ENCODE measurements at regions not wholly inside any gene's neighbourhood (a gene's known extent, or its start where the extent isn't known, plus 50 kb on each side); places are given as distances from the start of the nearest gene placed in this dataset.

DNA sequence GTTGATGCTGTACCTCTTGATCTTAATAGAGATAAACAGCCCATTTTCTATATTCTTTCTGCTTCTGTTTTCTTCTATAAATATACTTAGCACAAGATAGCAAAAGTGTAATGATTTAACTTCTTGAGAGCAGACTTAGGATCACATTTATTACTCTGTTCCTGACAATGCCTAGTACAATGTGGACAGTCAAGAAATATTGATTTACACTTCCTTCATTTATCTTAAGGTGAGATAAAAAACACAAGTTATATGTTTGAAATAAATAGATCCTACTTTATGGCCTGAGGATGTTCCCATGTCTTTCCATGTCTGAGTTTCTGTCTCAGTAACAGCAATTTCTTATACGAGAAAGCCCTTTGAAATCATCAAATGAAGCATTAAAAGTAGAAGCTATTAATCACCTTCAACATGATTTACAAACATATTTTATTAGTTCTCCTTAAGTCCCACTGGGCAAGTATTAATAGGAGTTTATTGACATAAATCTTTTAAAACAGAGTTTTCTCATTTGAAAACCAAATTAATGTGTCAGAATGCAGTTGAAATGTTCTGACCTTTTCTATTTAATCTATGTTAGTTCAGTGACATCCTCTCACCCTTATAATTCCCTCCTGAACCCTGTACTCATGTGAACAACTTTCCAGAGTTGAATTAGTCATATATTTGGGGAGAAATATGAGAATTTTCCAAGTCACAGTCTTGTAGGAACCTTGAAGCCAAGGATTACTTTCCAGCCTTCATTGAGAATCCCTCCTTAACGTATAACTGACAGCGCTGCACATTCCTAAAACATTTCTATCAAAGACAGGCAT is 1611.7 kb upstream of the TENM4 start:
- no peak for DNase-seq
- TF ChIP-seq POLR2A (IDR thresholded peaks at IDR 0.05; ENCODE audit: low read length) (no peak), GATA1 (IDR thresholded peaks at IDR 0.05; ENCODE audit: low read depth, low read length) (no peak)

GRCh38 chr11:81039916-81040524 is 1599.2 kb upstream of the TENM4 start:
- TF ChIP-seq POLR2A (IDR thresholded peaks at IDR 0.05; ENCODE audit: low read length) = no peak
- TF ChIP-seq GATA1 (IDR thresholded peaks at IDR 0.05; ENCODE audit: low read depth, low read length) = no peak
- no peak for DNase-seq

DNA sequence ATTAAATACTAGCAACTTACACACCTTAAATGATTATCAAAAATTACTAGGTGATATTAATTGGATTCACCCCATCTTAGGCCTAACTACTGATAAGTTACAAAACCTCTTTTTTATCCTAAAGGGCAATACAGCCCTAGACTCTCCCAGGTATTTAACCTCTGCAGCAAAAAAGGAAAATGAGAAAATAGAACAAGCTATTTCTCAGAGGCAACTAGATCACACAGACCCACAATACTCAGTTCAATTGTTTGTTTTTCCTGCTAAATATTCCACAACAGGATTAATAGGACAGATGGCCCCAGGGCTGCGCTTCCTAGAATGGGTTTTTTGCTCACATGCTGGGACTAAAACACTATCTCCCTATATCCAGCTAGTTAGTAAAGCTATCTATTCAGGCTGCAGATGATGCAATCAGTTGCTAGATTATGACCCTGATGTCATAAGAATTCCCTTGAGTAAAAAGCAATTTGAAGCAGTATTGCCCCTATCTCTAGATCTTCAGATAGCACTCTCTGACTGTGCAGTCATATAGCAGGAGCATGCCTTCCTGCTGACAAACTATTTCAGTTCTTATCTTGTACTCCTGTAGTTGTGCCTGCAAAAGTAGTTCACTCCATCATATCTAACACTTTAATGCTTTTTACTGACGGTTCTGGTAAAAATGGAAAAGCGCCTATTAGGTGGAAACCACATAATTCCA is 1595.5 kb upstream of the TENM4 start:
- TF ChIP-seq POLR2A (IDR thresholded peaks at IDR 0.05; ENCODE audit: low read length) (no peak), GATA1 (IDR thresholded peaks at IDR 0.05; ENCODE audit: low read depth, low read length) (no peak)
- DNase-seq = no peak

DNA sequence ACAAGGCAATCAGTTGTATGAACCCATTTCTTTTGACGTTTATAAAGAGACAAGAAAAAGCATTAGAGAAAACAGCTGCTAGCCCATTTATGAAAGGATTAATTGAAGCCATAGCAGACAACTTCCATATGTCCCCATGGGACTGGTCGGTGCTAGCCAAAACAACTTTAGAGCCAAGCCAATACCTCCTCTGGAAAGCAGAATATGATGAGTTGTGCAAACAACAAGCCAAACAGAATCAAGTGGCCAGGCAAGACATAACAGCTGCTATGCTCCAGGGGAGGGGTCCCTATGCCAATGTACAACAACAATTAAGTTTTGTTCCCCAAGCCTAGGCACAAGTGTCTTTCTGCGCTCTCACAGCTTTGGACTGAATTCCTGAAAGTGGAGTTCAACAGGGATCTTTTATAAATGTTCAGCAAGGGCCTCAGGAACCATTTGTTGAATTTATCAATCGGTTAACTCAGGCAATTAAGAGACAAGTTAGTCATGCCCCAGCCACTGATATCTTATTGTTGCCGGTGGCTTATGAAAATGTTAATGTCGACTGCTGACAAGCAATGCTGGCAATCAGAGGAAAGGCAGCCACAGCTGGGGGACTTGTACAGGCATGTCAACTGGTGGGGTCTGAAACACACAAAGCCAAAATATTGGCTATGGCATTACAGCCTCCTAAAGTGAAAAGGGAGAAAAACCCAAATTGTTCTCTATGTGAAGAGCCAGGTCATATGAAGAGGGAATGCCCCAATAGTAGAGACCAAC is 1593.1 kb upstream of the TENM4 start:
- no peak for DNase-seq
- TF ChIP-seq GATA1 (IDR thresholded peaks at IDR 0.05; ENCODE audit: low read depth, low read length) (no peak), POLR2A (IDR thresholded peaks at IDR 0.05; ENCODE audit: low read length) (no peak)

- TF ChIP-seq POLR2A (IDR thresholded peaks at IDR 0.05; ENCODE audit: low read length) (no peak), GATA1 (IDR thresholded peaks at IDR 0.05; ENCODE audit: low read depth, low read length) (no peak)
These were observed 1592.1 kb upstream of the TENM4 start for GRCh38 chr11:81032906-81033305.

GRCh38 chr11:81030186-81030585 is 1589.4 kb upstream of the TENM4 start:
- TF ChIP-seq POLR2A (IDR thresholded peaks at IDR 0.05; ENCODE audit: low read length) = no peak
- no peak for TF ChIP-seq GATA1 (IDR thresholded peaks at IDR 0.05; ENCODE audit: low read depth, low read length)
- DNase-seq = no peak

More at GRCh38 chr11:81032906-81033305, 1592.1 kb upstream of the TENM4 start:
- no peak for DNase-seq

DNA sequence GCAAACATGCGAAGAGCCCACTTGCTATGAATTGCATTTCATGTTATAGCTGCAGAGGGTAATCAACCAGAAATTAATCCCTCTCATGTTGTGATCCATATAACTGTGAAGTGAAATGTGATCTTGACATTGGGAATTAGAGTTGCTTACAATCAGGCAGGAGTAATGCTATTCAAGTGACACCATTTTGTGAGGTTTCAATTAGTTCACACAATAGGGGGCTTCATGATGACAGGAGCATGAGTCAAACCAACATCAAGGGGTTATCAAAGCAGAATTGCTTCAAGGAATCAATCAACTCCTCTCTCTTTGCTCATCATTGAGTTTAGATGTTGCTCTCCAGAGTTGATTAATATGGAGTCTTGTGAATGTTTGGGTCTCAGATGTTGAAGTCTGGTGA is 1585.2 kb upstream of the TENM4 start:
- DNase-seq = no peak
- TF ChIP-seq GATA1 (IDR thresholded peaks at IDR 0.05; ENCODE audit: low read depth, low read length) (no peak), POLR2A (IDR thresholded peaks at IDR 0.05; ENCODE audit: low read length) (no peak)

DNA sequence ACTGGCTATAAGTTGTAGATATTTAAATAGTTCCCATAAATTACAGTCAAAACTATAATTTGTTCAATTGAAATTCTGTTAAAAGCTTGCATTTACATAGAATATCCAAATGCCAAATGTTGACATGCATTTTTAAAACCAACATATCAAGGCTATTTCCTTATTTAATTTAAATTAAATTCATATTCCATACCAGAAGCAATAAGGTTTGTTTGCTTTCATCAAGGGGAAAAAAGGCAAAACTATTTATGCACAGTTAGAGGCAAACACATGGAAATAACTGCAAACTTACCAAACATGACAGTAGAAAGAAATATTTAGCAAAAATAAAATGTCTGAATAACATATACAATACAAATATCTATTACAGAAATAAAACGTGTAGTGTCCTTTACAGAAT is 1581.2 kb upstream of the TENM4 start:
- no peak for TF ChIP-seq GATA1 (IDR thresholded peaks at IDR 0.05; ENCODE audit: low read depth, low read length)
- no peak for TF ChIP-seq POLR2A (IDR thresholded peaks at IDR 0.05; ENCODE audit: low read length)
- no peak for DNase-seq

GRCh38 chr11:81010631-81011030 is 1569.8 kb upstream of the TENM4 start:
- no peak for TF ChIP-seq GATA1 (IDR thresholded peaks at IDR 0.05; ENCODE audit: low read depth, low read length)
- TF ChIP-seq POLR2A (IDR thresholded peaks at IDR 0.05; ENCODE audit: low read length) = no peak
- DNase-seq = no peak

DNA sequence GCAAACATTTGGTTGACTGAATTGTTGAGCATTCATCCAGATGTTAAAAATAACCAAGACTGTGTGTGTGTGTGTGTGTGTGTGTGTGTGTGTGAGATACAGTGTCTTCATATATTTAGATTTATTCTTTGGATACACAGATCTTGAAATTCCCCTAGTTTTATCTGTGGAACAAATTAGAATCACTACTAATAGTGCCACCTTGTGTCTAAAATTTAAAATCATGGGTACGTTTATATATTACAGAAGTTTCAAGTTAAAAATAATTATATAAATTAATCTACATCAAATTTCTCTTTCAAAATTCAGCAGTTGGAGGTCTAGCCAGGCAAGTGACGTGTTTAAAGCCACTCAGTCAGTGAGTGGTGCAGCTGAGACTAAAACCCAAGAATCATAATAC is 1566.2 kb upstream of the TENM4 start:
- TF ChIP-seq GATA1 (IDR thresholded peaks at IDR 0.05; ENCODE audit: low read depth, low read length) (no peak), POLR2A (IDR thresholded peaks at IDR 0.05; ENCODE audit: low read length) (no peak)
- no peak for DNase-seq

- no peak for TF ChIP-seq POLR2A (IDR thresholded peaks at IDR 0.05; ENCODE audit: low read length)
- no peak for TF ChIP-seq GATA1 (IDR thresholded peaks at IDR 0.05; ENCODE audit: low read depth, low read length)
- DNase-seq = no peak
These were observed 1564.8 kb upstream of the TENM4 start for GRCh38 chr11:81005595-81005994.

GRCh38 chr11:81004576-81004975 is 1563.7 kb upstream of the TENM4 start:
- no peak for TF ChIP-seq GATA1 (IDR thresholded peaks at IDR 0.05; ENCODE audit: low read depth, low read length)
- no peak for TF ChIP-seq POLR2A (IDR thresholded peaks at IDR 0.05; ENCODE audit: low read length)

GRCh38 chr11:81002374-81002773 is 1561.5 kb upstream of the TENM4 start:
- TF ChIP-seq GATA1 (IDR thresholded peaks at IDR 0.05; ENCODE audit: low read depth, low read length) = no peak
- TF ChIP-seq POLR2A (IDR thresholded peaks at IDR 0.05; ENCODE audit: low read length) = no peak
- no peak for DNase-seq

More at GRCh38 chr11:81004576-81004975, 1563.7 kb upstream of the TENM4 start:
- no peak for DNase-seq

GRCh38 chr11:81000735-81001134 is 1559.9 kb upstream of the TENM4 start:
- no peak for DNase-seq
- TF ChIP-seq POLR2A (IDR thresholded peaks at IDR 0.05; ENCODE audit: low read length) = no peak
